RWPE2 (cell line): ENCODE measurements at regions not wholly inside any gene's neighbourhood (a gene's known extent, or its start where the extent isn't known, plus 50 kb on each side); places are given as distances from the start of the nearest gene placed in this dataset.

Experiments
- ATAC-seq: fragments of 200-7000 bp; cut with Tn5 transposase; 3 replicates; pipeline ENCODE4 v1.9.1; 2021; ENCODE audit warnings: low read depth
- DNase-seq: peaks from one replicate; pipeline ENCODE4 v3.0.0-alpha.2; 2020; ENCODE audit warnings: low spot score
- H3K27ac ChIP-seq: fragments of 450-650 bp; 2 replicates; pipeline ENCODE4 v1.5.1; 2017; ENCODE audit warnings: mild to moderate bottlenecking; ENCODE audit not compliant: poor library complexity, severe bottlenecking
- H3K27me3 ChIP-seq: fragments of 250-450 bp; sonication (Bioruptor Pico); 2 replicates; pipeline ENCODE4 v1.5.1; 2021; ENCODE audit warnings: mild to moderate bottlenecking, moderate library complexity; ENCODE audit not compliant: insufficient read depth, poor library complexity, severe bottlenecking
- H3K36me3 ChIP-seq: fragments of 250-450 bp; sonication (Bioruptor Pico); 2 replicates; pipeline ENCODE4 v1.5.1; 2020; ENCODE audit warnings: low read depth, mild to moderate bottlenecking, moderate library complexity
- H3K4me1 ChIP-seq: fragments of 250-450 bp; sonication (Bioruptor Pico); 2 replicates; pipeline ENCODE4 v1.5.1; 2021; ENCODE audit warnings: mild to moderate bottlenecking, moderate library complexity; ENCODE audit not compliant: insufficient read depth, poor library complexity, severe bottlenecking
- H3K4me3 ChIP-seq: fragments of 250-450 bp; sonication (Bioruptor Pico); 2 replicates; pipeline ENCODE4 v1.5.1; 2021; ENCODE audit warnings: mild to moderate bottlenecking, moderate library complexity; ENCODE audit not compliant: severe bottlenecking
- H3K9me3 ChIP-seq: fragments of 250-450 bp; sonication (Bioruptor Pico); 2 replicates; pipeline ENCODE4 v1.5.1; 2021; ENCODE audit warnings: mild to moderate bottlenecking, moderate library complexity; ENCODE audit not compliant: severe bottlenecking
- TF ChIP-seq, protein P1 (sequence below): fragments of 450-650 bp; IDR thresholded peaks from one replicate; pipeline ENCODE4 v1.5.1; 2017; ENCODE audit warnings: mild to moderate bottlenecking, moderate library complexity; ENCODE audit not compliant: poor library complexity, severe bottlenecking

DNA sequence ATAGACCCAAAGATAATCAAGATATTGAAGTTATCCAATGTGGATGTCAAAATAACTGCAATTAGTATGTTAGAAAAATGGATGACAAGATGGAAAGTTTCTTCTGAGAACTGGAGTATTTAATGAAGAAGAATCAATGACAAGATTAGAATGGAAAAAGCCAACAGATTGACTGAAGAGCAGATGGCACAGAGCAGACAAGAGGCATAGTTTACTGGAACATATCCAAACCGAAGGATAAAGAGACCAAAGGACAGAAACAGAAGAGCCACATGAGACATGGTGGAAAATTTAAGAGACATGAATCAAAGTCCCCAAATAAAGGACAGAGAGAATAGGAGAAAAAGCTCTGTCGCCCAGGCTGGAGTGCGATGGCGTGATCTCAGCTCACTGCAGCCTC, 89.6 kb upstream of the RXFP2 start:
- ATAC-seq (no peak), DNase-seq (no peak)
- H3K27ac ChIP-seq = no peak overlapping the region

DNA sequence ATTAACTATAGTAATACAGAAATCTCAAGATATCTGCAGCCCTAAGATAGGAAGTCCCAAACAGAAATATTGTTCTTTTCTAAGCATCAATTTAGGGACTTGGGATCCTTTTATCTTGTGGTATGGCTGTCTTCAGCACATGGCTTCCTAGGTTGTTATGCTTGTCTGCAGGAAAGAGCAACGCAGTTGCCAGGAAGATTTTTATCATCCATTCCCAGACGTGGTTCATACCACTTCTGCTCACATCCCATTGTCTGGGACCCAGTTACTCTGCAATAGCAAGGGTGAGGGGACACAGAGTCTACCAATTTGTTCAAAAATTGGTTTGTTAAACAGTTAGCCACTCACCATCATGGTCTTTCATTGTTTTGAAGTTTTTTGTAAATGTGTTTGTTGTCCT, 85.6 kb upstream of the RXFP2 start:
- H3K27ac ChIP-seq = no peak overlapping the region
- H3K9me3 ChIP-seq = no peaks in the 10 kb centered on the region
- TF ChIP-seq, protein P1, sequence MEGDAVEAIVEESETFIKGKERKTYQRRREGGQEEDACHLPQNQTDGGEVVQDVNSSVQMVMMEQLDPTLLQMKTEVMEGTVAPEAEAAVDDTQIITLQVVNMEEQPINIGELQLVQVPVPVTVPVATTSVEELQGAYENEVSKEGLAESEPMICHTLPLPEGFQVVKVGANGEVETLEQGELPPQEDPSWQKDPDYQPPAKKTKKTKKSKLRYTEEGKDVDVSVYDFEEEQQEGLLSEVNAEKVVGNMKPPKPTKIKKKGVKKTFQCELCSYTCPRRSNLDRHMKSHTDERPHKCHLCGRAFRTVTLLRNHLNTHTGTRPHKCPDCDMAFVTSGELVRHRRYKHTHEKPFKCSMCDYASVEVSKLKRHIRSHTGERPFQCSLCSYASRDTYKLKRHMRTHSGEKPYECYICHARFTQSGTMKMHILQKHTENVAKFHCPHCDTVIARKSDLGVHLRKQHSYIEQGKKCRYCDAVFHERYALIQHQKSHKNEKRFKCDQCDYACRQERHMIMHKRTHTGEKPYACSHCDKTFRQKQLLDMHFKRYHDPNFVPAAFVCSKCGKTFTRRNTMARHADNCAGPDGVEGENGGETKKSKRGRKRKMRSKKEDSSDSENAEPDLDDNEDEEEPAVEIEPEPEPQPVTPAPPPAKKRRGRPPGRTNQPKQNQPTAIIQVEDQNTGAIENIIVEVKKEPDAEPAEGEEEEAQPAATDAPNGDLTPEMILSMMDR = no peak
- H3K27me3 ChIP-seq = no peaks in the 10 kb centered on the region
- no peak overlapping the region for H3K4me3 ChIP-seq
- DNase-seq (no peak), ATAC-seq (no peak)
- no peaks in the 10 kb centered on the region for H3K36me3 ChIP-seq
- H3K4me1 ChIP-seq = no peaks in the 10 kb centered on the region

More for the DNA sequence above, 89.6 kb upstream of the RXFP2 start:
- Histone ChIP-seq H3K27me3 (no peaks in the 10 kb centered on the region), H3K4me1 (no peaks in the 10 kb centered on the region), H3K4me3 (no peak overlapping the region), H3K9me3 (no peaks in the 10 kb centered on the region), H3K36me3 (no peaks in the 10 kb centered on the region)
- TF ChIP-seq, protein P1 = no peak

DNA sequence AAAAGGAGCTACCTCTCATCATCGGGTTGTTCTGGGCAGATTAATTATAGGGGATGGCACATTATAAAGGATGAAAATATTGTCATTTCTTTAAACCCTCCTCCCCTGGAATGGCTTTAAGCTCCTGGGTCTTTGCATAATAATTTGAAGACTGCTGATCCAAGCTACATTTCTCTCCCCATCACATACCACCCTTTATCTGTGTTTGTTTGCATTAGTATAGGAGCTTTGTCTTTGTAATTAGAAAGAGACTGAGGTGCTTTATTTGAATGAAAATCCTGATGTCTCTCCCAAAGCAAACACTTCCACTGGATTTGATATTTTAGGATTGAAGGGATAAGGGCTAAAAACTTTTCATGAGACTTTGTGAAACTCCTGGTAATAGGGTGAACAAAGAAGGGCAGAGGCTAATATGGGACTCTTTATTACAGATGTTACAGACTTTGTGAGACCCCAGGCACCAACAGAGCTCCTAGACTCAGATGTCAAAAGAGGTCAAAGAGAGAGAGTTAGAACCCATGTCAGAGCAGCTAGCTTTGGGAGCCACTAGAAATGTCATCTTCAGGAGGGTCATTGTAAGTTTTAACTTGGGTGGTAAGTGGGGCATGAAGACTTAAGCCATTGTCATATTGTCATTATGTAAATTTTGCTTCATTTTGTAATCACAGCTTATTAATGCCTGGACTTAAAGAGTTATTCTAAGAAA, 75.3 kb upstream of the RXFP2 start:
- no peak overlapping the region for H3K4me3 ChIP-seq
- H3K9me3 ChIP-seq = no peaks in the 10 kb centered on the region
- TF ChIP-seq, protein P1 = no peak
- DNase-seq (no peak), ATAC-seq (no peak)
- no peaks in the 10 kb centered on the region for H3K36me3 ChIP-seq
- no peaks in the 10 kb centered on the region for H3K27me3 ChIP-seq
- H3K27ac ChIP-seq = no peak overlapping the region
- no peaks in the 10 kb centered on the region for H3K4me1 ChIP-seq

DNA sequence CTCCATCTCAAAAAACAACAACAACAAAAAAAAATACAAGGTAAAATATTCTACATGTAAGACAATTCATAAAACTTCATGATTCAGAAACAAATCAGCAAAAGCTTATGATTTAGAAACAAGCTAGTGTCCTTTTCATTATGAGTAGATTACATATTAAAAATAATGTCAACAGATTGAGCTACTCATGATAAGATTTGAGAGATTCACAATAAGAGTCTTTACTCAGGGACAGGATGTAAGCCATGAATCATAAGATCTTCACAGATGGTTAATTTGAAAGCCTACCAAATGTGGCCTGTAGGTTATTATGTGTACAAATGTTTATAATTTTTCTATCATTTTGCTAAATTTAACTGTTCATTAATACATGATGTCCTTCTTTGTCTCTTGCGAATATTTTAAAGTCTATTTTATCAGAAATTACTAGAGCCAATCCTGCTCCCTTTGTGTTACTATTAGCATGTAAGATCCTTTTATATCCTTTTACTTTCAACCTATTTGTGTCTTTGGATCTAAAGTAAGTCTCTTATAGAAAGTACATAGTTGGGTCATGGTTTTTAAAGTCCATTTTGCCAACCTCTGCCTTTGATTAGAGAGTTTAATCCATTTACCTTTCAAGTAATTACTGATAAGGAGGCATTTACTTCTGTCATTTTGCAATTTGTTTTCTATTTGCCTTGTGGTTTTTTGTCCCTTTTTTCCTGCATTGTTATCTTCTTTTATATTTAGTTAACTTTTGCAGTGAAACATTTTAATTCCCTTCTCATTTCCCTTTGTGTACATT, 68.3 kb upstream of the RXFP2 start:
- Histone ChIP-seq H3K36me3 (no peaks in the 10 kb centered on the region), H3K27ac (no peak overlapping the region), H3K4me1 (no peaks in the 10 kb centered on the region), H3K4me3 (no peak overlapping the region), H3K9me3 (no peaks in the 10 kb centered on the region), H3K27me3 (no peaks in the 10 kb centered on the region)
- DNase-seq (no peak), ATAC-seq (no peak)
- TF ChIP-seq, protein P1 = no peak

DNA sequence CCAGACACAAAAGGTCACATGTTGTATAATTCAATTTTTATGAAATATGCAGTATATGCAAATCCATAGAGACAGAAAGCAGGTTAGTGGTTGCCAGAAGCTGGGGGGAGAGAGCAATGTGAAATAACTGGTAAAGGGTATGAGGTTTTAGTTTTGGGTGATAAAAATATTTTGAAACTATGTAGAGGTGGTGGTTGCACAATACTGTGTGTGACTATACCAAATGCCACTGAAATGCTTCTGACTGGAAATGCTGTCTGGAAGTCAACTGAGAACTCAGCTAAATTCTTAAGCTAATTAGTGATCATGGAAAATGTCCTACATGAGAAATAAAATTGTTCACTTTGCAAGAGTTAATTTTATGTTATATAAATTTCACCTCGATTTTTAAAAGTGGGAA, 65.3 kb upstream of the RXFP2 start:
- Histone ChIP-seq H3K36me3 (no peaks in the 10 kb centered on the region), H3K9me3 (no peaks in the 10 kb centered on the region), H3K4me3 (no peak overlapping the region), H3K27ac (no peak overlapping the region), H3K27me3 (no peaks in the 10 kb centered on the region), H3K4me1 (no peaks in the 10 kb centered on the region)
- TF ChIP-seq, protein P1 = no peak
- ATAC-seq = no peak
- no peak for DNase-seq
